ENCODE measurements at regions not wholly inside any gene's neighbourhood (a gene's known extent, or its start where the extent isn't known, plus 50 kb on each side); places are given as distances from the start of the nearest gene placed in this dataset.

DNA sequence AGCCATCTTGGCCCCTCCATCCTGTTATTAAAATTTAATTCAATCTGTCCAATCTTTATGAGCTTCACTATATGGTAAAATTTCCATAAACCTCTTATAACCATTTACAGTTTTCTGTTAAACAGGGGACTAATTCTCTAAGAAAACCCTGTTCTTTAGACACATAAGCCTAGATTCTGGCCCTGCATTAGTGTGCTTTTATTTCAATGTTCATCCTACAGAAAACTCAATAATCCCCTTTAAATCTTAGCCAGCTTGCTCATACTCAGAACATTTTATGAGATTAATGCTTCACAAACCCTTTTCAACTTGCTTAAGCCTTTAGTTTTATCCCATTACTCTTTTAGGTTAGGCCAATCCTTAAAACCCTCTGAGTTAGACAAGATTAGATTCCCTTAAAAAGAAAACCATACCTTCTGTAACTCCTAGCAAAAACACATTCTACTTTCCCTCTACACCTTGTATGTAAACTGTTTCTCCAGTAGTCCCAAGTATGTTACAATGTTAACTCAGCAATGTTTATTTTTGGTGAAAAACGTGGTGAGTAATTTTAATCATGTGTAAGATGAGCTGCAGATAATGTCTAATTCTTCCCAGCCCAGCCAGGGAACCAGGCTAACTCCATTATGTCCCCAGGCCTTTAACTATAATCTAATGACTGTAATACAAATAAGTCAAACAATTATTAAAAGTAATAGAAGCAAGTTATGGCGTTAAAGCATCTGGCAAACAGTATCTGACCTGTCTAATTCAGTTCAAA is 1953.4 kb upstream of the LRRTM1 start:
- TF ChIP-seq, protein P1, sequence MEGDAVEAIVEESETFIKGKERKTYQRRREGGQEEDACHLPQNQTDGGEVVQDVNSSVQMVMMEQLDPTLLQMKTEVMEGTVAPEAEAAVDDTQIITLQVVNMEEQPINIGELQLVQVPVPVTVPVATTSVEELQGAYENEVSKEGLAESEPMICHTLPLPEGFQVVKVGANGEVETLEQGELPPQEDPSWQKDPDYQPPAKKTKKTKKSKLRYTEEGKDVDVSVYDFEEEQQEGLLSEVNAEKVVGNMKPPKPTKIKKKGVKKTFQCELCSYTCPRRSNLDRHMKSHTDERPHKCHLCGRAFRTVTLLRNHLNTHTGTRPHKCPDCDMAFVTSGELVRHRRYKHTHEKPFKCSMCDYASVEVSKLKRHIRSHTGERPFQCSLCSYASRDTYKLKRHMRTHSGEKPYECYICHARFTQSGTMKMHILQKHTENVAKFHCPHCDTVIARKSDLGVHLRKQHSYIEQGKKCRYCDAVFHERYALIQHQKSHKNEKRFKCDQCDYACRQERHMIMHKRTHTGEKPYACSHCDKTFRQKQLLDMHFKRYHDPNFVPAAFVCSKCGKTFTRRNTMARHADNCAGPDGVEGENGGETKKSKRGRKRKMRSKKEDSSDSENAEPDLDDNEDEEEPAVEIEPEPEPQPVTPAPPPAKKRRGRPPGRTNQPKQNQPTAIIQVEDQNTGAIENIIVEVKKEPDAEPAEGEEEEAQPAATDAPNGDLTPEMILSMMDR (IDR thresholded peaks at IDR 0.05), result no peak
- TF ChIP-seq POLR2A (IDR thresholded peaks at IDR 0.05) (no peak), POLR2AphosphoS5 (IDR thresholded peaks at IDR 0.05) (no peak)
